Prostate gland (tissue), 2 donors: ENCODE measurements at regions not wholly inside any gene's neighbourhood (a gene's known extent, or its start where the extent isn't known, plus 50 kb on each side); places are given as distances from the start of the nearest gene placed in this dataset.

ENCODE experiments used
- POLR2A ChIP-seq: fragments of 450-650 bp; IDR thresholded peaks from one replicate; pipeline ENCODE4 v1.6.1; 2016; ENCODE audit warnings: antibody characterized with exemption, mild to moderate bottlenecking
- POLR2AphosphoS5 ChIP-seq: sonication (generic); formaldehyde crosslinking; IDR thresholded peaks from one replicate; pipeline ENCODE4 v1.6.1; 2017; ENCODE audit warnings: antibody characterized with exemption
- TF ChIP-seq, protein P1 (sequence below), 4 experiments: fragments of 200-600 bp in 2 of 4; fragments of 450-650 bp in 2 of 4; sonication (generic) in 2 of 4; IDR thresholded peaks; 1 replicate in 3 of 4; 2 replicates in 1 of 4; pipeline ENCODE4 v1.5.1; 2016 to 2019; ENCODE audit warnings: antibody characterized with exemption in 4 of 4, mild to moderate bottlenecking in 2 of 4, moderate library complexity in 2 of 4

DNA sequence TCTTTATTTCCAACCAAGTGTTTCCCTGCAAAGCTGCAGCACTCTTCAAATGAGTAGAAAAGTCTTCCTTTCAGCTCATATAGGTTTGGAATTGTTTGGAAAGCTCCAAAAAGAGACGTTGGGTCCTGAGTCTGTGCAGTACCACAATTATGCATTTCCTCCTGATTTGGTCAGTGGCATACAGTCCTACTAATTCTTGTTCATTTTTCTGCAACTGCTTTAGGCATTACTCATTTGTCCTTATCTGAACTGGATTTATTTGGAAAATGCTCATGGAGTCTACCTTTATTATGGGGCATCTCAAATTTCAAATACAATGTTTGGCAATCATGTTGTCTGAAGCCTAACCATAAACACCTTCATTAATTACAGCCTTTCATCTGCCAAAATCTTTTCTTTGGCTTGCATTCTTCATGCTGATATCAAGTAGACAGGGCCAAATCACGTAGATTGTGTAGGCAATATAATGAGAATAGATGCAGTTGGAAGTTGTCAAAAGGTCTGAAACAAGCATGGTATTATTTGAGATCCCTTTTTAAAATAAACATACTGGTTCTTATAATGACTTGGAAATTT is 232.8 kb downstream of the TLE1 start:
- TF ChIP-seq, protein P1, sequence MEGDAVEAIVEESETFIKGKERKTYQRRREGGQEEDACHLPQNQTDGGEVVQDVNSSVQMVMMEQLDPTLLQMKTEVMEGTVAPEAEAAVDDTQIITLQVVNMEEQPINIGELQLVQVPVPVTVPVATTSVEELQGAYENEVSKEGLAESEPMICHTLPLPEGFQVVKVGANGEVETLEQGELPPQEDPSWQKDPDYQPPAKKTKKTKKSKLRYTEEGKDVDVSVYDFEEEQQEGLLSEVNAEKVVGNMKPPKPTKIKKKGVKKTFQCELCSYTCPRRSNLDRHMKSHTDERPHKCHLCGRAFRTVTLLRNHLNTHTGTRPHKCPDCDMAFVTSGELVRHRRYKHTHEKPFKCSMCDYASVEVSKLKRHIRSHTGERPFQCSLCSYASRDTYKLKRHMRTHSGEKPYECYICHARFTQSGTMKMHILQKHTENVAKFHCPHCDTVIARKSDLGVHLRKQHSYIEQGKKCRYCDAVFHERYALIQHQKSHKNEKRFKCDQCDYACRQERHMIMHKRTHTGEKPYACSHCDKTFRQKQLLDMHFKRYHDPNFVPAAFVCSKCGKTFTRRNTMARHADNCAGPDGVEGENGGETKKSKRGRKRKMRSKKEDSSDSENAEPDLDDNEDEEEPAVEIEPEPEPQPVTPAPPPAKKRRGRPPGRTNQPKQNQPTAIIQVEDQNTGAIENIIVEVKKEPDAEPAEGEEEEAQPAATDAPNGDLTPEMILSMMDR (IDR thresholded peaks at IDR 0.05): no peak
- TF ChIP-seq POLR2A: no peak
- no peak for TF ChIP-seq POLR2AphosphoS5
